MM.1S (cell line): ENCODE measurements at regions not wholly inside any gene's neighbourhood (a gene's known extent, or its start where the extent isn't known, plus 50 kb on each side); places are given as distances from the start of the nearest gene placed in this dataset.

Source experiments
- DNase-seq: peaks from one replicate; pipeline ENCODE4 v3.0.0-alpha.2; 2015
- H2AFZ ChIP-seq: fragments of 300-600 bp; sonication (generic); 2 replicates; pipeline ENCODE4 v1.6.0; 2016; ENCODE audit warnings: antibody characterized with exemption, low read length
- H3F3A ChIP-seq: fragments of 300-600 bp; sonication (generic); 2 replicates; pipeline ENCODE4 v1.6.1; 2016; ENCODE audit warnings: mild to moderate bottlenecking, antibody characterized with exemption, low read length, moderate library complexity, mixed read lengths; ENCODE audit not compliant: insufficient read depth
- H3K27ac ChIP-seq: fragments of 300-600 bp; sonication (generic); 2 replicates; pipeline ENCODE4 v1.5.1; 2016; ENCODE audit warnings: mild to moderate bottlenecking, low read length
- H3K27me3 ChIP-seq: fragments of 300-600 bp; sonication (generic); replicated peaks from 2 replicates; pipeline ENCODE4 v1.6.0; 2016; ENCODE audit warnings: low read length; ENCODE audit not compliant: insufficient read depth
- H3K36me3 ChIP-seq: fragments of 300-600 bp; sonication (generic); replicated peaks from 2 replicates; pipeline ENCODE4 v1.6.1; 2016; ENCODE audit warnings: mild to moderate bottlenecking, low read length, mixed read lengths; ENCODE audit not compliant: insufficient read depth
- H3K4me1 ChIP-seq: fragments of 300-600 bp; sonication (generic); 2 replicates; pipeline ENCODE4 v1.6.1; 2016; ENCODE audit warnings: low read length, mixed read lengths
- H3K4me2 ChIP-seq: fragments of 300-600 bp; sonication (generic); 2 replicates; pipeline ENCODE4 v1.6.0; 2016; ENCODE audit warnings: low read depth, low read length
- H3K4me3 ChIP-seq: fragments of 300-600 bp; sonication (generic); 2 replicates; pipeline ENCODE4 v1.5.1; 2016; ENCODE audit warnings: low read length, mixed read lengths
- H3K79me2 ChIP-seq: fragments of 300-600 bp; sonication (generic); 2 replicates; pipeline ENCODE4 v1.6.1; 2016; ENCODE audit warnings: mixed run types, low read length, mixed read lengths
- H3K9ac ChIP-seq: fragments of 300-600 bp; sonication (generic); 2 replicates; pipeline ENCODE4 v1.6.1; 2016; ENCODE audit warnings: low read length, mixed read lengths
- H3K9me2 ChIP-seq: fragments of 300-600 bp; sonication (generic); replicated peaks from 2 replicates; pipeline ENCODE4 v1.6.1; 2016; ENCODE audit warnings: mild to moderate bottlenecking, low read length, mixed read lengths; ENCODE audit not compliant: insufficient read depth
- H3K9me3 ChIP-seq: fragments of 300-600 bp; sonication (generic); replicated peaks from 2 replicates; pipeline ENCODE4 v1.6.1; 2016; ENCODE audit warnings: mild to moderate bottlenecking, low read length, mixed read lengths; ENCODE audit not compliant: insufficient read depth
- H4K20me1 ChIP-seq: fragments of 300-600 bp; sonication (generic); 2 replicates; pipeline ENCODE4 v1.6.1; 2016; ENCODE audit warnings: mild to moderate bottlenecking, low read length, moderate library complexity, mixed read lengths; ENCODE audit not compliant: insufficient read depth
- EZH2 ChIP-seq: fragments of 300-600 bp; sonication (generic); optimal IDR thresholded peaks from 2 replicates; pipeline ENCODE3; 2017; ENCODE audit warnings: low read depth, mild to moderate bottlenecking, antibody characterized with exemption, low read length, mixed read lengths
- EZH2phosphoT487 ChIP-seq: fragments of 300-600 bp; sonication (generic); IDR thresholded peaks from 2 replicates; pipeline ENCODE4 v1.6.1; 2018; ENCODE audit warnings: antibody characterized with exemption, low read length
- TF ChIP-seq, protein P1 (sequence below): fragments of 300-600 bp; sonication (generic); IDR thresholded peaks from 2 replicates; pipeline ENCODE4 v1.5.1; 2016; ENCODE audit warnings: antibody characterized with exemption, low read length, mixed read lengths

GRCh38 chr2:21792571-21792970 lies 668.8 kb downstream of the TDRD15 start:
- Histone ChIP-seq H4K20me1 (no peaks in the 10 kb centered on the region), H3K4me2 (no peak overlapping the region)
- DNase-seq: no peak

DNA sequence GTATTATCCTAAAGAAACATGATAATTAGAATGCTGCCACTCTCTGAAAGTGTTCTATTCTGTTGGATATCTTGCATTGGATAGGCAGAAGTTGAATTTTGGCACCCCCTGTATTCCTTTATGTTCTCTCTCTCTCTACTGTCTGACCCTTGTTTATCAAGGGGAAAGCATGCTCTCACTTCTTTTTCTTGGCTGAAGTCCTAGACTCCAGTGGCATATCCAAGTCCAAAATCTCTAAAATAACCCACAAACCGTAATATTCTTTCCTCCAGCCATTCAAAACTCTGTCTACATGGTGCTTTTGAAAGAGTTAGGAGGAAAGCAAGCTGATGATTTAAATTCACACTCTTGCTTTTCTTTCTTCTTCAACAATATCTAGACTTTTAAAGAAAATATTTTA lies 669.7 kb downstream of the TDRD15 start:
- H3K4me1 ChIP-seq: no peaks in the 10 kb centered on the region
- TF ChIP-seq EZH2: no peak
- no peak for TF ChIP-seq EZH2phosphoT487
- H3K27me3 ChIP-seq: no peaks in the 10 kb centered on the region
- H3F3A ChIP-seq: no peaks in the 10 kb centered on the region
- H3K9me2 ChIP-seq: no peaks in the 10 kb centered on the region
- no peak overlapping the region for H3K9ac ChIP-seq
- no peaks in the 10 kb centered on the region for H4K20me1 ChIP-seq
- DNase-seq: no peak
- H3K4me3 ChIP-seq: no peak overlapping the region
- H2AFZ ChIP-seq: no peak overlapping the region
- H3K27ac ChIP-seq: no peak overlapping the region
- H3K36me3 ChIP-seq: no peaks in the 10 kb centered on the region
- no peaks in the 10 kb centered on the region for H3K9me3 ChIP-seq
- no peaks in the 10 kb centered on the region for H3K79me2 ChIP-seq
- H3K4me2 ChIP-seq: no peak overlapping the region

More at GRCh38 chr2:21792571-21792970, 668.8 kb downstream of the TDRD15 start:
- no peak overlapping the region for H3K27ac ChIP-seq
- H3K36me3 ChIP-seq: no peaks in the 10 kb centered on the region
- TF ChIP-seq EZH2: no peak
- no peak for TF ChIP-seq EZH2phosphoT487
- TF ChIP-seq, protein P1, sequence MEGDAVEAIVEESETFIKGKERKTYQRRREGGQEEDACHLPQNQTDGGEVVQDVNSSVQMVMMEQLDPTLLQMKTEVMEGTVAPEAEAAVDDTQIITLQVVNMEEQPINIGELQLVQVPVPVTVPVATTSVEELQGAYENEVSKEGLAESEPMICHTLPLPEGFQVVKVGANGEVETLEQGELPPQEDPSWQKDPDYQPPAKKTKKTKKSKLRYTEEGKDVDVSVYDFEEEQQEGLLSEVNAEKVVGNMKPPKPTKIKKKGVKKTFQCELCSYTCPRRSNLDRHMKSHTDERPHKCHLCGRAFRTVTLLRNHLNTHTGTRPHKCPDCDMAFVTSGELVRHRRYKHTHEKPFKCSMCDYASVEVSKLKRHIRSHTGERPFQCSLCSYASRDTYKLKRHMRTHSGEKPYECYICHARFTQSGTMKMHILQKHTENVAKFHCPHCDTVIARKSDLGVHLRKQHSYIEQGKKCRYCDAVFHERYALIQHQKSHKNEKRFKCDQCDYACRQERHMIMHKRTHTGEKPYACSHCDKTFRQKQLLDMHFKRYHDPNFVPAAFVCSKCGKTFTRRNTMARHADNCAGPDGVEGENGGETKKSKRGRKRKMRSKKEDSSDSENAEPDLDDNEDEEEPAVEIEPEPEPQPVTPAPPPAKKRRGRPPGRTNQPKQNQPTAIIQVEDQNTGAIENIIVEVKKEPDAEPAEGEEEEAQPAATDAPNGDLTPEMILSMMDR: no peak
- no peak overlapping the region for H3K4me3 ChIP-seq
- H3K9me3 ChIP-seq: no peaks in the 10 kb centered on the region
- H3F3A ChIP-seq: no peaks in the 10 kb centered on the region
- no peaks in the 10 kb centered on the region for H3K27me3 ChIP-seq
- no peak overlapping the region for H3K9ac ChIP-seq
- H3K79me2 ChIP-seq: no peaks in the 10 kb centered on the region
- H3K4me1 ChIP-seq: no peaks in the 10 kb centered on the region
- no peaks in the 10 kb centered on the region for H3K9me2 ChIP-seq
- no peak overlapping the region for H2AFZ ChIP-seq

DNA sequence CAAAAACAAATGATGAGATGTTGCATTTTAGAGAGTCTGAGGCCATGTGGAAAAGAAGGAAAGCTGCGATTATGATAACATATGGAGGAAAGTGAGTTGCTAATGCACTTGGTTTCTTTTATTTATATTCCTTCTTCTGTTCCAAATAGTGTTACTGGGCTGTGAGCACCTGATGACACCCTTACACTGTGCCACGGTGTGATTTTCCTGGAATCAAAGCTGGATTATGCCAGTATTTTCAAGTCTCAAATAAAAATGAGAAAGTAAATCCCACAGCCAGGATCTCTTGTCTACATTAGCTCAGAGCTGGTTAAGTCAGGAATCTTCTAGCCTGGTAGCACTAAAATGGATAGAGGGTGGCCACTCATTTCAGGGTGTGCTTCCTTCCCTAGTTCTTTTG lies 670.8 kb downstream of the TDRD15 start:
- H3K4me1 ChIP-seq: no peaks in the 10 kb centered on the region
- no peaks in the 10 kb centered on the region for H4K20me1 ChIP-seq
- no peak for DNase-seq

DNA sequence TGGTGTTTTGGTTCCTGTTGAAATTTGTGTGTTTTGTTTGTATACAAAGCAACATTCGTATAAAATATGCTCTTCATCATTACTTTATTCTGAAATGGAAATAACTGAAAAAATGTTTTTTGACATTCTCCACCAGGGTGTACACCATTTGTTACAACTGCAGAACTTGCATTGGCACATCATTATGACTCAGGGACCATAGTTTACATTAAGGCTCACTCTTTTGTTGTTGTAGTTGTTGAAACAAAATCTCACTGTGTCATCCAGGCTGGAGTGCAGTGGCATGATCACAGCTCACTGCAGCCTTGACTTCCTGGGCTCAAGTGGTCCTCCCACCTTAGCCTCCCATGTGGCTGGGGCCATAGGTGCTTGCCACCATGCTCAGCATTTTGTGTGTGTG lies 676.6 kb downstream of the TDRD15 start:
- Histone ChIP-seq H3K27me3 (no peaks in the 10 kb centered on the region), H3K9ac (no peak overlapping the region)

More for the DNA sequence above, 670.8 kb downstream of the TDRD15 start:
- no peak overlapping the region for H3K4me3 ChIP-seq
- H3K4me2 ChIP-seq: no peak overlapping the region
- no peak overlapping the region for H2AFZ ChIP-seq
- H3K9me3 ChIP-seq: no peaks in the 10 kb centered on the region
- H3K9ac ChIP-seq: no peak overlapping the region
- no peaks in the 10 kb centered on the region for H3K36me3 ChIP-seq
- TF ChIP-seq EZH2phosphoT487: no peak
- no peak for TF ChIP-seq EZH2
- TF ChIP-seq, protein P1: no peak
- no peaks in the 10 kb centered on the region for H3F3A ChIP-seq
- no peaks in the 10 kb centered on the region for H3K79me2 ChIP-seq
- H3K27ac ChIP-seq: no peak overlapping the region
- no peaks in the 10 kb centered on the region for H3K9me2 ChIP-seq
- no peaks in the 10 kb centered on the region for H3K27me3 ChIP-seq

More for the DNA sequence above, 676.6 kb downstream of the TDRD15 start:
- H3K9me3 ChIP-seq: no peaks in the 10 kb centered on the region
- no peaks in the 10 kb centered on the region for H3K9me2 ChIP-seq
- H3K36me3 ChIP-seq: no peaks in the 10 kb centered on the region
- H2AFZ ChIP-seq: no peak overlapping the region
- no peak overlapping the region for H3K4me3 ChIP-seq
- DNase-seq: no peak
- no peaks in the 10 kb centered on the region for H3K79me2 ChIP-seq
- TF ChIP-seq EZH2 (no peak), EZH2phosphoT487 (no peak)
- TF ChIP-seq, protein P1: no peak
- H3K4me1 ChIP-seq: no peaks in the 10 kb centered on the region
- H4K20me1 ChIP-seq: no peaks in the 10 kb centered on the region
- H3K4me2 ChIP-seq: no peak overlapping the region
- no peak overlapping the region for H3K27ac ChIP-seq
- no peaks in the 10 kb centered on the region for H3F3A ChIP-seq
